Muscle layer of colon (tissue), 2 donors: ENCODE measurements at regions not wholly inside any gene's neighbourhood (a gene's known extent, or its start where the extent isn't known, plus 50 kb on each side); places are given as distances from the start of the nearest gene placed in this dataset.
"Not testable (repeated sequence)": the region's sequence is repeated elsewhere in the genome, so short reads cannot be mapped to it uniquely, and the experiment has no call there.

Experiments used
- H3K27ac ChIP-seq: one replicate; pipeline ENCODE4 v1.7.0; 2013; ENCODE audit warnings: low read depth, mild to moderate bottlenecking, low read length, moderate library complexity
- H3K27me3 ChIP-seq, 2 donors: one replicate each; pipeline ENCODE4 v1.7.0; 2013; ENCODE audit warnings: low read length in 2 of 2, mild to moderate bottlenecking in 2 of 2; ENCODE audit not compliant: insufficient read depth in 2 of 2, control insufficient read depth in 1 of 2
- H3K36me3 ChIP-seq: one replicate; pipeline ENCODE4 v1.7.0; 2013; ENCODE audit warnings: mild to moderate bottlenecking, low read length; ENCODE audit not compliant: insufficient read depth
- H3K4me1 ChIP-seq: one replicate; pipeline ENCODE4 v1.7.0; 2013; ENCODE audit warnings: mild to moderate bottlenecking, low read length; ENCODE audit not compliant: insufficient read depth
- H3K4me3 ChIP-seq, 2 donors: one replicate each; pipeline ENCODE4 v1.7.0; 2013; ENCODE audit warnings: low read length in 2 of 2, low read depth in 1 of 2, mild to moderate bottlenecking in 1 of 2, moderate library complexity in 1 of 2
- H3K9ac ChIP-seq: one replicate; pipeline ENCODE4 v1.7.0; 2013; ENCODE audit warnings: low read length
- H3K9me3 ChIP-seq: one replicate; pipeline ENCODE4 v1.7.0; 2013; ENCODE audit warnings: mild to moderate bottlenecking, low read length
- donor health status: abdominal sarcoma.
- donor health status: Adenocarcinoma of cecum.

- Histone ChIP-seq H3K27ac (no peak overlapping the region), H3K9me3 (no peaks in the 10 kb centered on the region), H3K36me3 (no peaks in the 10 kb centered on the region)
Observed at GRCh38 chr6:119436583-119436982, 87.0 kb upstream of the MAN1A1 start.

GRCh38 chr6:119431799-119432198, 82.2 kb upstream of the MAN1A1 start:
- Histone ChIP-seq H3K4me3 (no peak overlapping the region), H3K9me3 (no peaks in the 10 kb centered on the region), H3K36me3 (no peaks in the 10 kb centered on the region), H3K9ac (no peak overlapping the region), H3K4me1 (peaks cover 5% of the 10 kb centered on the region), H3K27ac (no peak overlapping the region), H3K27me3 (no peaks in the 10 kb centered on the region)

More at GRCh38 chr6:119436583-119436982, 87.0 kb upstream of the MAN1A1 start:
- Histone ChIP-seq H3K27me3 (no peaks in the 10 kb centered on the region), H3K4me1 (no peaks in the 10 kb centered on the region), H3K9ac (no peak overlapping the region), H3K4me3 (no peak overlapping the region)

- Histone ChIP-seq H3K4me3 (no peak overlapping the region), H3K4me1 (peaks cover 8% of the 10 kb centered on the region), H3K27ac (no peak overlapping the region), H3K9me3 (no peaks in the 10 kb centered on the region), H3K9ac (no peak overlapping the region), H3K36me3 (no peaks in the 10 kb centered on the region), H3K27me3 (no peaks in the 10 kb centered on the region)
Observed at GRCh38 chr6:119430805-119431204, 81.2 kb upstream of the MAN1A1 start.

- Histone ChIP-seq H3K27me3 (no peaks in the 10 kb centered on the region), H3K4me3 (no peak overlapping the region), H3K27ac (no peak overlapping the region)
Observed at GRCh38 chr6:119428633-119429032, 79.1 kb upstream of the MAN1A1 start.

GRCh38 chr6:119426619-119427018, 77.1 kb upstream of the MAN1A1 start:
- Histone ChIP-seq H3K27me3 (no peaks in the 10 kb centered on the region), H3K27ac (no peak overlapping the region), H3K36me3 (no peaks in the 10 kb centered on the region), H3K9me3 (no peaks in the 10 kb centered on the region), H3K4me3 (no peak overlapping the region), H3K4me1 (peaks cover 8% of the 10 kb centered on the region), H3K9ac (no peak overlapping the region)

More at GRCh38 chr6:119428633-119429032, 79.1 kb upstream of the MAN1A1 start:
- no peaks in the 10 kb centered on the region for H3K9me3 ChIP-seq
- peaks cover 8% of the 10 kb centered on the region for H3K4me1 ChIP-seq
- H3K9ac ChIP-seq, result no peak overlapping the region
- H3K36me3 ChIP-seq, result no peaks in the 10 kb centered on the region

GRCh38 chr6:119423996-119424395, 74.4 kb upstream of the MAN1A1 start:
- no peaks in the 10 kb centered on the region for H3K27me3 ChIP-seq
- H3K27ac ChIP-seq, result no peak overlapping the region
- H3K9me3 ChIP-seq, result no peaks in the 10 kb centered on the region

GRCh38 chr6:119418084-119418483, 68.5 kb upstream of the MAN1A1 start:
- not testable (repeated sequence) for H3K9me3 ChIP-seq, H3K9ac ChIP-seq, H3K4me3 ChIP-seq, H3K36me3 ChIP-seq, H3K27me3 ChIP-seq, H3K4me1 ChIP-seq, H3K27ac ChIP-seq

More at GRCh38 chr6:119423996-119424395, 74.4 kb upstream of the MAN1A1 start:
- Histone ChIP-seq H3K4me1 (peaks cover 5% of the 10 kb centered on the region), H3K36me3 (no peaks in the 10 kb centered on the region), H3K4me3 (no peak overlapping the region), H3K9ac (no peak overlapping the region)

GRCh38 chr6:119407156-119407555, 57.6 kb upstream of the MAN1A1 start:
- no peak overlapping the region for H3K4me3 ChIP-seq
- no peak overlapping the region for H3K27ac ChIP-seq
- H3K9me3 ChIP-seq, result no peaks in the 10 kb centered on the region
- no peaks in the 10 kb centered on the region for H3K36me3 ChIP-seq
- H3K9ac ChIP-seq, result no peak overlapping the region
- H3K4me1 ChIP-seq, result no peaks in the 10 kb centered on the region
- H3K27me3 ChIP-seq, result no peaks in the 10 kb centered on the region

- not testable (repeated sequence) for H3K36me3 ChIP-seq, H3K27me3 ChIP-seq, H3K27ac ChIP-seq, H3K9ac ChIP-seq, H3K9me3 ChIP-seq, H3K4me1 ChIP-seq, H3K4me3 ChIP-seq
Observed at GRCh38 chr6:119405114-119405513, 55.6 kb upstream of the MAN1A1 start.
